Esophagus muscularis mucosa (tissue), 4 donors: ENCODE measurements at regions not wholly inside any gene's neighbourhood (a gene's known extent, or its start where the extent isn't known, plus 50 kb on each side); places are given as distances from the start of the nearest gene placed in this dataset.

Experiments
- CTCF ChIP-seq, 3 experiments: fragments of 200-600 bp in 2 of 3; fragments of 450-650 bp in 1 of 3; sonication (generic) in 2 of 3; IDR thresholded peaks; one replicate each; pipeline ENCODE4 v1.5.1; 2017 to 2019; ENCODE audit warnings: antibody characterized with exemption in 3 of 3, mild to moderate bottlenecking in 2 of 3, moderate library complexity in 1 of 3
- EP300 ChIP-seq: sonication (generic); formaldehyde crosslinking; IDR thresholded peaks from one replicate; pipeline ENCODE4 v1.6.1; 2017; ENCODE audit warnings: antibody characterized with exemption
- POLR2AphosphoS5 ChIP-seq, 2 donors: sonication (generic); formaldehyde crosslinking; IDR thresholded peaks; one replicate each; pipeline ENCODE4 v1.6.1; 2017; ENCODE audit warnings: antibody characterized with exemption in 2 of 2

GRCh38 chr19:27779954-27780353, 1433.0 kb downstream of the UQCRFS1 start:
- no peak for TF ChIP-seq CTCF (IDR thresholded peaks at IDR 0.05)
- no peak for TF ChIP-seq EP300
- no peak for TF ChIP-seq POLR2AphosphoS5 (IDR thresholded peaks at IDR 0.05)
